ENCODE measurements at regions not wholly inside any gene's neighbourhood (a gene's known extent, or its start where the extent isn't known, plus 50 kb on each side); places are given as distances from the start of the nearest gene placed in this dataset.
"Not testable (repeated sequence)": the region's sequence is repeated elsewhere in the genome, so short reads cannot be mapped to it uniquely, and the experiment has no call there.

DNA sequence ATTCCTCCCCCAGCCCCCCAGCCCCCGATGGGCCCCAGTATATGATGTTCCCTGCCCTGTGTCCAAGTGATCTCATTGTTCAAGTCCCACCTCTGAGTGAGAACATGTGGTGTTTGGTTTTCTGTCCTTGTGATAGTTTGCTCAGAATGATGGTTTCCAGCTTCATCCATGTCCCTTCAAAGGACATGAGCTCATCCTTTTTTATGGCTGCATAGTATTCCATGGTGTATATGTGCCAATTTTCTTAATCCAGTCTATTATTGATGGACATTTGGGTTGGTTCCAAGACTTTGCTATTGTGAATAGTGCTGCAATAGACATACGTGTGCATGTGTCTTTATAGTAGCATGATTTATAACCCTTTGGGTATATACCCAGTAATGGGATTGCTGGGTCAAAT, 495.3 kb downstream of the OMA1 start:
- not testable (repeated sequence) for DNase-seq

DNA sequence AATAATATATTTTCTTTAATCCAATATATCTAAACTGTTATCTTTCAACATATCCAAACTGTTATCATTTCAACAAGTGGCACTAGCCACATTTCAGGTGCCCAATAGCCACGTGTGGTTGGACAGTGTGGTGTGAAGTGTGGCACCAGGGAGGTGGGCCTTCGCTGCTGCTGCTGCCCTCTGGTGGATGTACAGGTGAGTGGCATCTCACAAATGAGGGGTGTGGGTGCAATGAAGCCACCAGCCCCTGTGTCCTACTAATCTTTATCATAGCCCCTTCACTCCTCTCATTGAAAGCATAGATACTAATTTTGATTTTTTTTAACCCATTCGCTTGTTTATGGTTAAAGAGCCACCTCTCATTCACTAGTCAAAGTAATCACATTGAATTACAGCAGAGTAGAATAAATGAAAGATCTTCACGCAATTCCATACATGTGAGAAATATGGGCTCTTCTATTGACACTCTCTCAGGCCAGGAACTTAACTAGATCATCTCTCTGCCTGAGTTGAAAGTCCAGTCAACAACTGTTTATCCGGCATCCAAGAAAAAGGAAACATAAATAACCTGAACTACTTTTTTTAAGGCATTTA, 499.2 kb downstream of the OMA1 start:
- no peak for DNase-seq

DNA sequence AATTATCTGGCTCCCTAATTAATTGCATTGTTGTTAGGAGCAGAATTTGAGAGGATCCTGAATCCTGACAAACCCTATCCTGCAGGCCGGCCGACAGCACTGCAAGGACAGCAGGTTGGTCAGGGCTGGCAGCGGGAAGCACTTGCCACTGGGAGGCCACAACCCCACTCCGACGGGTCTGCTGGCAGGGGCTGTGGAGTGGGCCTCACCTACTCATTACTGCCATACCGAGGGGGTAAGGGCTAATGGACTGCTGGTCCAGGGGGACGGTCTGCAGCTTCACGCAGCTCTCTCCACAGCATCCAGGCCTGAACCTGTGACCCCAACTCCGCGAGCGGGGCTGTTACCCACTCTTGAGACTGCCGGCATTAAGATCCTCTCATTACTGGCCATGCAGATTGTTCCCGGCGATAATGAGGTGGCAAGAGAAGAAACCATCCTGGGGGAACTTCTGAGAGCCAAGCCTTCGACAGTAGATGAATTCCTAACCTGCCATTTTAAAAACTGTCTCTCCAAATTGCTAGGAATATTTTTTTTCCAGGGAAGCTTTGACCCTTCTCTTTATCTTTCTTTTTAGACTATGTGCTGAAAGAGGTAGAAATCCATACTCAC, 501.3 kb downstream of the OMA1 start:
- DNase-seq: no peak

DNA sequence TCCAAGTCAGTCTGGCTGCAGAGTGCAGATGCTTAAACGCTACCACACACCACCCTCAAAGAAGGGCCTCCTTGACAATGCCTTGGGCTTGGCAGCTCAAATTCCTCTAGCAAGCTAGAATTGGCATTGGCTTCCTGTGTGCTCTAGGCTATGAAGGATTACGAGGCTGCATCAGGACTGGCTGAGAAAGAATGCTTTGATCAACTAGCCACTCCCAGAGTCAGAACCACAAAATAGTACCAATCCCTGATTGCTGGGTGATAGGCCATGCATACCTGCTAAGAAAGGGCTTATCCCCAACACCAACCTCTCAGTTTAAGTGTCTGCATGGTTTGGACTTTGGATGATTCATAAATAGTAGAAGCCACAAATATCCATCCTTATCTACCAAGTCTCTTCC, 504.9 kb downstream of the OMA1 start:
- no peak for DNase-seq

DNA sequence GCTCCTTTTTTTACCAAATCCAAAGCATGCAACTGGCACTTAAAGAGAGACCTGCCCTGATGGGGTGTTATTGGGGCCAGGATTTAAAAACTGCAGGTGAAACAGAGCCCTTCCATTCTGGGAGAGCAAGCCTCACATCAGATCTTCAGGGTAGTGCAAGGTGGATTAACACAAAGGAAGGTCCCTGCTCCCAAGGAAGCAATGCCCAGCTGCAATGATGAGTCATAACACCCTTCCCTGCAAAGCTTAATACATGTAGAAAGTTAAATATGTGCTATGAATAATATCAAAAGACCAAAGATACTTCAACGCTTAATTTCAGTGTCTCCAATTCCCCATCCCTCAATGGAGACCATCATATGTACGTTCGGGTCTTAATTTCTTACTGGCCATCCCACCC, 508.0 kb downstream of the OMA1 start:
- no peak for DNase-seq

DNA sequence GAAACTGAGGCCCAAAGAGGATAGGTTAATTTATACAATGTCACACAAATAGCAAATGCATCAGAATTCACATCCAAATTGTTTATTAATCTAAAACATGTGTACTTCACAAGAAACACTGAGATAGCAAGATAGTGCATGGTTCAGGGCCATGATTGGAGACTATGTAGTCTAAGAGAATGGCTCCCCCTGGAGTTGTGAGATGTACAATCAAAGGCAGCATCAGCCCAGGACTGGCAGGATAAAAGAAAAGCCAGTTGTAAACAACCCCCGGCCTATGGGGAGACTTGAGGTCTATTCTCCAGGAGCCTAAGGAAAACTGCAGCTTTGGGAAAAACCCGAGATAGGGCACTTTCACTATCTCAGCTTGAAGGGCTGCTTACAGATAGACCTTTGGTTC, 511.0 kb downstream of the OMA1 start:
- no peak for DNase-seq

DNA sequence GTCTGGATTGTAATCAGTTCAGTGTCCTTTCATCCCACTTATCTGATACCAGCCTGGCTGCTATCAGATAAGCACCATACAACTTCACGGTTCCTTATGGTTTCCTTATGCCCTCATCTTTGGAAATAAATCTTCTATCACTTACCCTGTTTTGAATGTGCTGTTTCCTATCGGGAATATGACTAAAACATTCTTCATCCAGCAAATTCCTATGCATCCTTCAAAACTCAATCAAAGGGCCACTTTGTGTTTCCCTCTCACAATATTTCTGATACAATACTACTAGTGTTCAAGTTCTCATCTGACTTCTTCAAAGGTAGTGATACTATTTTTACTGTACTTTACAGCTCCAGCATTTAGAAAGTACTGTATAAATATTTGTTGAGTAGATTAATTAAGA, 513.2 kb downstream of the OMA1 start:
- DNase-seq: no peak

DNA sequence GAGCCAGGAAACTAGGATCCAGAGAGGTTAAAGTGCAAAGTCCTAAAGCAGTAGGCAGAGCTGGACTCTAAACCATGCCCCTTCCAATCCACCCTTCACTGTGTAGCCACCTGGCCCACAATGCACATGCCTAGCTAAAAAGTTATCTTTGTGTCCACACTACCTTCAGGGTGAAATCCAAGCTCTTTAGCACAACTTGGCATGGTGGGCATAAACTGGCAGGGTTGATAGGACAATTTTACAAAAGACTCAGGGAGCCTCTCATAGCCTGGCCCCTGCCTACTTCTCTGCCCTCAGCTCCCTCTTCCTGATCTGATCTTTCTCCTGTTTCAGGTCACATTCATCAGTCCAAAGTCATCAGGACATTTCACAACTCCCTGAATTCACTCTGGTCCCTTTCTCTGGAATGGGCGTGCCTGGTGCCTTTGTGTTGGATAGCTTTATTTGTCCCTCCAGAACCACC, 513.9 kb downstream of the OMA1 start:
- no peak for DNase-seq

DNA sequence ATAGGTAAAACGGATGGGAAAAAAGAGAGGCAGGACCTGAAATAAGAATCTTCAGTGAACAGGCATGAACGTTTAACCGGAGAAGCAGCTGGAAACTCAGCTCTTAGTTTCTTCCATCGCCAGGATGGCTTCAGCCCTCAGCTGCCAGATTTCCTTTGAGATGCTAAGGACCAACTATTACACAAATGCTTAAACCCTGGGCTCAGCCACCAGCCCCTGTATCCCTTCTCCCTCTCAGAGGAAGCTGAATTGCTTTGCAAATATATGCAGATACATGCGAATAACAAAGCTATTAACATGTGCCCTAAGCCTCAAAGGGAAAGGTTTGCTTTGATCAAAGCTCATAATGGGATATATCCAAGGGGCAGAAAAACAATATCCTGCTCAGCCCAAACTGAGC, 515.1 kb downstream of the OMA1 start:
- no peak for DNase-seq

DNA sequence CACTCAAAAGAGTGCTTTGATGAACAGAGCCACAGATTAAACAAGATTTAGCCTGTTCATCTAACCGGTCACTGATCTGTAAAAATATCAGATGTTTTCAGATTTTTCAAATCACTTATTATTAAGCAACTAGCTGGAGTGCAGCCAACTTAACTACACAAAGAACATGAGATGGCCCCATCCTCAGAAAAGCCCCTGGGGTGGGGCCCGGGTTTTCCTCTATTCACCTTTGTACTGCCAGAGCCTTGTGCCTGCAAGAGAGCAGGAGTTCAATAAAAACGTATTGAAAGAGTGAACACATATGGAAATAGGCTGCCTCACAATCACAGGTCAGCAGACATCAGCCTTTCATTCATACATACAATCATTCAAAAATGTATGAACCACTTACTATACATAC, 516.1 kb downstream of the OMA1 start:
- DNase-seq: no peak

DNA sequence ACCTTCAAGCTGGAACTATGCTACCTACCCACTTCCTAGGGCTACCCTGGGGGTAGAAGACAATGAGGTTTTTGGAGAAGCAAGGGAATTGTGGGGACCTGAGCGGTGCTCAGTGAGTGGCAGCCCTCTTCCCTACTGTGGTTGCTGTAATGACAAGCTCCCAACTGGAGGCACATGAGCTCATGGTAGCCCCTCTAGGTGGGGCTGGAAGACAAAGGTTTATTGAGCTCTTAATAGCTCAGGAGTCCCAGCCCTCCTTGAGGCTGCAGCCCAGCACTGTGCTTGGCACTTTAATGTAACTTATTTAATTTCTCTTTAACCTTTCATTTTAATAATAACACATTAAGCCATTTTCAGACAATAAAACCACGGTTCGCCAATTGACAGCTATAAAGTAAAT, 528.9 kb downstream of the OMA1 start:
- DNase-seq: no peak

DNA sequence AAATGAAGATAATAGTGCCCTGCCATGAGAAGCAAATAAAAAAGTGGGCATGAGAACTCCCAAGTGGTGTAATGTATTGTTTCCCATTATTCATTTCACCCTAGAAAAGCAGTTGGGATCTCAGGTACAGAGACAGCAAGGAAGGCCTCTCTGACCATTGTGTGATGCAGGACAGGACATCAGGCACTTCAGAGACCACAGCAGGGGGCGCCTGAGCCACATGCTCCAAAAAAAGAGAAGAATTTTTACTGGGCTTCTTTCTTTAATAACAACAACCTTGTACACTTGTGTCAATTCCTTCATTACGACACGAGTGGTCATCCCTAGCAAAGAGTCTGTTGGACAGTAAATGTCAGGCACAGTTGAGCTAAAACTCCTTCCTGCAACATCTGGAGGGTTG, 533.3 kb downstream of the OMA1 start:
- DNase-seq: no peak

DNA sequence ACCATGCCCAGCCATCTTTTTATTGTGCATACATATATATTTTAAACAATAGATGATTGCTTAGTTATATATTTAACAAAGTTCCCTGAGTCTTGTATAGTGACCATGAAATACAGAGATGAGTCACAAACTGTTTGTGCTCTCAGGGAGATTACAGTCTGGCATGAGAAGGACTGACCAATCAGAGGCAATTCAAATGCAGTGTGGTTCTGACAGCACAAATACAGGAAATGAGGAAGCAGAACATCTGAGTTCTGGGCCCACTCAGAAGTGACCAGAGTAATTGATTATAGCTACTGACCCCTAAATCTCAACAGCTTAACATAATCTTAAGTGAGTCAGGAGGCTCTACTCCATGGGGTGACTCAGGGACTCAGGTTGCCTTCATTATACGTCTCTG, 534.5 kb downstream of the OMA1 start:
- no peak for DNase-seq

DNA sequence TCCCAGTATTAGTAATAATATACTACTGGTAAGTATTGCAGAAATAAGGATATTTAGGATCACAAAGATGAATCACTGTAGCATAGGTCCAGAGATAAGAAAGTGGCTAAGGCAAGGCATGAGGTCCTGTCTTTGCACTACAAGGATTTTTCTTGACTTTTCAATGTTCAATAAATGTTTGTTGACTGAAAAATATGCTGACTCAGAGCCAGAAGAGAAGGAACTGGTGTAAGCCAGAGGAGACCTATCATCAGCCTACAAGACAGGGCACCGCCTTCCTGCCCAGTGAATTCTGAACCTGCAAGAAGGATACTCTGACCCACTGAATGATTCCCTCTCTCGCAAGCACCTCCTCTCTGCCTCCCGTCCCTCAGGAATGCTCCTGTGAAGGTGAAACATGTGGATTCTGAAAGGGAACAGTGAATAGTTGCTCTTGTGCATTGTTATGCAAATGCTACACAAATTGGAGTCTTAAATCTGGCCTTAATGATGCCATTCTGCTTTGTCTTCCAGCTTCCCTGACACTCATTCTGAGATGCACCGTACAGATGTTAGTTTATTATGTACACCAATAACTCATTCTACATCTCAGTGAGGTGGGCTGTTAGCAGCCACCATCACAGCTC, 540.0 kb downstream of the OMA1 start:
- no peak for DNase-seq

DNA sequence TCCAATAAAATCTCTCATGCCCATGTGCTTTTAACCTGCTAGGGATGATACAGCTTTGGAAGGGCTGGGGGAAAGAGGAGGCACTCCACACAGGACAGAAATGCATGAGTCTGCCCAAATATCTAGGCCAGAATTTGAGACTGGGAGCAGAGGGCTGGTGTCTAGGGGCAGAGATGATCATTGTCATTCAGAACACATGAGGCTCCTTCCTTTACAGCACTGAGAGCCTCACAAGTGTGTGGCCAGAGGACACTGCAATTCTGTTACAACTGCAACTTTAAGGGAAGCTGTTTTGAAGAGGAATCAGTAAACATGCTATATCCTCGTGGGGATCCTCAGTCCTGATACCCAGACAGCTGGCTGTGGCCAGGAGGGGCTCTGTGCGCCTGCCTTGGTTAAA, 541.3 kb downstream of the OMA1 start:
- no peak for DNase-seq

DNA sequence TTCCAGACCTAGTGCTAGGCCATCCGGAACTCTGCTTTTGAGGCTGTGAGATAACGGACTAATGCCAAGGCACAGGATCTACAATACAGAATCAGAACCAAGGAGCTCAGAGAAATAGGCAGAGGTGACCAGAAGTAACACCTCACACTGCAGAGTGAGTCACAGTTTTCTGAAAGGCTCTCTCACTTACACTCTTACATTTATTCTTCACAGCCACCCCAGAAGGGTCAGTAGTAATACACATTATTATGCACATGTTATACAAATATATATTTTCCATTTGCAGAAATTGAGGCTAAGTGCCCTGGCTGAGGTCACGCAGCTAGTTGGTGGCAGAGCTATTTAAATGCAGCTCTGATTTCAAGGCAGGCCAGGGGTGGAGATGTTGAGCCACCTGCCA, 542.5 kb downstream of the OMA1 start:
- DNase-seq: no peak

DNA sequence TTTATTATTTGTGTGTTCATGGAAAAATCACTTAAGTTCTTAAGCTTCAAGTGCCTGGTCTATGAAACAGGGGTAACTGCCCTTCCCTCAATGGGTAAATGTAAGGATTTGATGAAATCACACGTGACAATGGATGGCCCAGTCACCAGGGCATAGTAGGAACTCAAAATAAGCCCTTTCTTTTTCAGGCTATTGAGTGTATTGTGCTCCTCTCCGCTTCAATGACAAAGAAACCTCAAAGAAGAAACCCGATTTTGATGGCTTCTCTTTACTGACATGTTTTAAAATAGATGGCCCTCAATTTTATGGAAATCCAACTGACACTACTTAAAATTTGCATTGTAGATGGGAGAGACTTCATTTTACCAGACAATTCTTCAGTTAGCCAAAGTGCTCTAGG, 543.5 kb downstream of the OMA1 start:
- DNase-seq: no peak

DNA sequence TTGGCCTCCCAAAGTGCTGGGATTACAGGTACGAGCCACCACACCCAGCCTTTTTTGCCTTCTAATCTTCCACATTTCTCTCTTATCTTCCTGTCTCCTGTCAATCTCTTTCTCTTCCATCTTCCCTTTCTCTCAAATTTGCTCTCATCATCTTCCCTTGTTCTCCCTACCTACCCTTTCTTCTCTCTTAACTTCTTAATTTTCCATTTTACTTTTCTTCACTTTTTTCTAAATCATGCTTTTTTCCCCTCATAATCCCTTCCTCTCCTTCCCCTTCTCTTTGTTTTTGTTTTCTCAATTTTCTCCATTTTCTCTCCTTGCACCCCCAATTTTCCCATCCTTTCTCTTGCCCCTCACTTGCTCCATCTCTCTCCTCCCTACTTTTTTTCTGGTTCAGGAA, 545.7 kb downstream of the OMA1 start:
- DNase-seq: no peak

DNA sequence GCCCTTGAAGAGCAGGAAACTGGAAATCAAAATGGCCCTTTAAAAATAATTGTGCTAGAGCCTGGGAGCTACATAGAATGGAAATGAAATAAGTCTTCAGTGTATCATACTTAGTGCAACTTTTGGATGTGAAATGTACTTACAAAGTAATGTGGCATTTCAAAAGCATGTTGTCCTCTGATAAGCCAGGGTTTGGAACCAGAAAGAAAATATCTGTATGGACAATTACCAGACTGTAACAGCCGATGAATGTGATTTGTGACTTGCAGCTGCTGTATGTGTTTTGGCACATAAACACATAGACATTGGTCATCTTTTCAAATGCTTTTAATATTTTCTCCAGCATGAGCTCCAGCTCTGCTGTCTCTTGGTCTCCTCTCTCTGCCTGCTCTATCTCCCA, 546.4 kb downstream of the OMA1 start:
- no peak for DNase-seq

DNA sequence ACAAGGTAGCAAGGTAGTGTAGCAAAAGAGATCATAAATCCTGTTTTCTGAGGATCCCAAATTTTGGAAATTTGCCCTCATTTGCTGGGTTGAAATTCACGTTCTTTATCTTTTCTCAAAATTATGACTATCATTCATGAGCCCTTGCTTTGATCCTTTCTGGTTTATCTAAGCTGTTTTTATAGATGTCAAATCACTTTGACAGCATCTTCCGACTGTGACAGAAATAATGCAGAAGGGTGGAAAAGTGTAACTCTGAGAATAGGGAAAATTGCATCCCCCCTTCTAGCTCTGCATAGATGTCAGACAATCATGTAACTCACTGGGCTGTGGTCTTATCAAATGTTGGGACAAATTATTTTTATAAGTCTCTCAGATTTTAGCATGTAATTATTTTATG, 550.1 kb downstream of the OMA1 start:
- no peak for DNase-seq

DNA sequence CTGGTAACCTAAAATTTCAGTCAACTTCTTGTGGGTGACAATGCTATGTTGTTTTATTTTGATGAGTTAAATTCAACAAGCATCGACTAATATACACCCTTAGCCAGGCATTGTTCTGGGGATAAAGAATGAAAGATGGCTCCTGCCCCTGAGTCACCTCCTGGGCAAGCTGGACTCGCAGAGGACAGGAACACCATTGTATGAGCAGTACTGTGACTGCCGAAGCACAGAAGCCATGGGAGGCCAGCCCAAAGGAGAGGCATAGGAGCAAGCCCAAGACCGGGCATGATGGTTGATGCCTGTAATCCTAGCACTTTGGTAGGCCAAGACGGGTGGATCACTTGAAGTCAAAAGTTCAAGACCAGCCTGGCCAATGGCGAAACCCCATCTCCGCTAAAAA, 555.2 kb downstream of the OMA1 start:
- no peak for DNase-seq

DNA sequence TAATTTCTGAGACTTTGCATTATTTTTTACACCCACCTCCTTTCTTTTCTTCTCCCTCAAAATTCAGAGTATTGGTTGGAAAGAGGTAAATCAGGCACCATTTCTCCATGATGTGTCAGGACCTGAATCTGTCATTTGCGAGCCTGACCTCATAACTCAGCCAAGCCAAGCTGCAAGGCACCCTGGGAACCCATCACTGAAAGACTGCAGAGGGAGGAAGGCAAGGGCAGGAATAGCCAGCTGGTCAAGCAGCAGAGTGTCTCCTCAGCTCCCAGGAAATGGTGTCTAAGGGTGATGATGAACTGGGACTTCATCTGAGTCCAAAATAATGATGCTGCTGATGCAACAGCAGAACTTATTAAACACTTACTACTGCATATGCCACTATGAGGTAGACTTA, 556.6 kb downstream of the OMA1 start:
- DNase-seq: no peak

DNA sequence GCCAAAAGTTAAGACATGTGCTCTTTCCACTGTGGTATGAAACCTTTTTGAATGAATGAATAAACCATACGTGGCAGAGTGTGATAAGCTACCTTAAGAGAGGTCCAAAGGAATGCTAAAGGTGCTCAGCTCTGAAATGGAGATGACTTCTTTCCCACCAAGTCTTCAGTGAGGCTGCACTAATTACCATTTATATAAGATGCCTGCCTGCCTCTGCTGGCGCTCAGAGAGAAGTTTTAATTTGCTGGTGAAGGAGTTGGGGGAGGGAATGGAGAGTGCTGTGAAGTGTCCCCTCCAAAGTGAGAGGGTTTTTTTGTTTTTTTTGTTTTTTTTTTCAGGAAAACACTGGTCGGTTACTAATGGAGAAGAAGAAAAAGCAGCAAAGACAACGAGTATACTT, 559.0 kb downstream of the OMA1 start:
- DNase-seq: no peak

DNA sequence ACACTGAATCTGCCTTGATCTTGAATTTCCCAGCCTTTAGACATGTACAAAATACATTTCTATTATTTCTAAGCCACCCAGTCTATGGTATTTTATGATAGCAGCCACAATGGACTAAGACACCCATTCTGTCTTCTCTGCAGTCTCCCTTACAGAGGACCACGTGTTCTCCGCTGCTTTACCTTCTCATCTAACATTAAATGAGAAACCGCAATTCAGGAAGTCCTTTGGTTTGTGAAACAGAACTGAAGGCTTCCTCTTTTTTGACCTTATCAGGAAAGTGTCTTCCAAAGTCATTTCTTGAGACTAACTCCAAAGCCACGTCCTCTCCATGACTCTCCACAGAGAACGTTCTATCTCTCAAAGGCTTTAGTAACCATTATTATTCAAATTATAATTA, 560.1 kb downstream of the OMA1 start:
- no peak for DNase-seq

DNA sequence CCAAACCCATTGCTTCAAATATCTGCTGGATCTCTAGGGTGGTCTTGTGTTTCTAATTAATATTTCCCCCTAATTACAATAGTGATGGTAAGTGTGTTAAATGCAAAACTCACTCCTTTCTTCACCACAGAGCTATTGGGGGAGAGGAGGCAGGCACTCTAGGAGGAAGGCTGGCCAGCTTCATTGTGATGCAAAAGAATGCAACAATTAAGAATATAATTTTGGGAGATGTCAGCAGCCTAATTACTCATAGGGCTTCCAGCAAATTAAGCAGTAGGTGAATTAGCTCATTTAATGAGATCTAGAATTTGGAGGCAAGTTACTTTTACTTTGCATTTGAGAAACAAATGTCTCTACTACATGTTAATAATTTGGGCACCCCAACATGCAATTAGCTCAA, 560.4 kb upstream of the DAB1 start:
- DNase-seq: no peak
